ENCODE measurements at regions not wholly inside any gene's neighbourhood (a gene's known extent, or its start where the extent isn't known, plus 50 kb on each side); places are given as distances from the start of the nearest gene placed in this dataset.

- in situ Hi-C loops (cut with HindIII; ENCODE audit: low sequenced_read_pairs): no loop called here
Measured at GRCh38 chr9:106577121-106577520, 285.8 kb upstream of the ZNF462 start.

- in situ Hi-C loops (cut with HindIII; ENCODE audit: low sequenced_read_pairs): loop anchor here (5.0 kb wide), 1 partner anchor 58 kb away; no protein-coding TSS in a partner anchor
Measured at GRCh38 chr9:106580546-106580945, 282.4 kb upstream of the ZNF462 start.

GRCh38 chr9:106581973-106582372 is 281.0 kb upstream of the ZNF462 start:
- in situ Hi-C loops (cut with HindIII; ENCODE audit: low sequenced_read_pairs): loop anchor here (5.0 kb wide), 1 partner anchor 60 kb away; no protein-coding TSS in a partner anchor

- in situ Hi-C loops (cut with HindIII; ENCODE audit: low sequenced_read_pairs): loop anchor here (5.0 kb wide), 1 partner anchor 61 kb away; no protein-coding TSS in a partner anchor
Measured at GRCh38 chr9:106583751-106584150, 279.2 kb upstream of the ZNF462 start.

- in situ Hi-C loops (cut with HindIII; ENCODE audit: low sequenced_read_pairs): no loop called here
Measured at GRCh38 chr9:106587042-106587441, 275.9 kb upstream of the ZNF462 start.

- in situ Hi-C loops (cut with HindIII; ENCODE audit: low sequenced_read_pairs): no loop called here
Measured at GRCh38 chr9:106588626-106589025, 274.3 kb upstream of the ZNF462 start.

GRCh38 chr9:106590759-106591505 is 272.0 kb upstream of the ZNF462 start:
- in situ Hi-C loops (cut with HindIII; ENCODE audit: low sequenced_read_pairs): no loop called here

- in situ Hi-C loops (cut with HindIII; ENCODE audit: low sequenced_read_pairs): no loop called here
Measured at GRCh38 chr9:106593201-106593600, 269.8 kb upstream of the ZNF462 start.

- in situ Hi-C loops (cut with HindIII; ENCODE audit: low sequenced_read_pairs): no loop called here
Measured at GRCh38 chr9:106596984-106597383, 266.0 kb upstream of the ZNF462 start.

- in situ Hi-C loops (cut with HindIII; ENCODE audit: low sequenced_read_pairs): no loop called here
Measured at GRCh38 chr9:106600955-106601560, 261.9 kb upstream of the ZNF462 start.

- in situ Hi-C loops (cut with HindIII; ENCODE audit: low sequenced_read_pairs): no loop called here
Measured at GRCh38 chr9:106602344-106602743, 260.6 kb upstream of the ZNF462 start.

- in situ Hi-C loops (cut with HindIII; ENCODE audit: low sequenced_read_pairs): no loop called here
Measured at GRCh38 chr9:106613250-106613737, 249.7 kb upstream of the ZNF462 start.

- in situ Hi-C loops (cut with HindIII; ENCODE audit: low sequenced_read_pairs): no loop called here
Measured at GRCh38 chr9:106615118-106615889, 247.7 kb upstream of the ZNF462 start.

- in situ Hi-C loops (cut with HindIII; ENCODE audit: low sequenced_read_pairs): no loop called here
Measured at GRCh38 chr9:106616026-106616425, 246.9 kb upstream of the ZNF462 start.

- in situ Hi-C loops (cut with HindIII; ENCODE audit: low sequenced_read_pairs): no loop called here
Measured at GRCh38 chr9:106616851-106617345, 246.1 kb upstream of the ZNF462 start.

- in situ Hi-C loops (cut with HindIII; ENCODE audit: low sequenced_read_pairs): no loop called here
Measured at GRCh38 chr9:106619211-106619610, 243.8 kb upstream of the ZNF462 start.

- in situ Hi-C loops (cut with HindIII; ENCODE audit: low sequenced_read_pairs): no loop called here
Measured at GRCh38 chr9:106620081-106620480, 242.9 kb upstream of the ZNF462 start.

- in situ Hi-C loops (cut with HindIII; ENCODE audit: low sequenced_read_pairs): no loop called here
Measured at GRCh38 chr9:106620866-106621265, 242.1 kb upstream of the ZNF462 start.

GRCh38 chr9:106621313-106622163 is 241.4 kb upstream of the ZNF462 start:
- in situ Hi-C loops (cut with HindIII; ENCODE audit: low sequenced_read_pairs): no loop called here

GRCh38 chr9:106622164-106622487 is 240.8 kb upstream of the ZNF462 start:
- in situ Hi-C loops (cut with HindIII; ENCODE audit: low sequenced_read_pairs): no loop called here
